22Rv1 (cell line): ENCODE measurements at regions not wholly inside any gene's neighbourhood (a gene's known extent, or its start where the extent isn't known, plus 50 kb on each side); places are given as distances from the start of the nearest gene placed in this dataset.

ENCODE experiments used
- CTCF ChIP-seq: fragments of 450-650 bp; IDR thresholded peaks from 2 replicates; pipeline ENCODE4 v1.5.1; 2017; ENCODE audit warnings: mild to moderate bottlenecking
- ZFX ChIP-seq: fragments of 450-650 bp; IDR thresholded peaks from 2 replicates; pipeline ENCODE4 v1.6.1; 2017; ENCODE audit warnings: antibody characterized with exemption, borderline replicate concordance

- TF ChIP-seq CTCF (no peak), ZFX (no peak)
Observed at GRCh38 chr11:134999590-134999989, 587.5 kb upstream of the B3GAT1 start.
